ENCODE measurements at regions not wholly inside any gene's neighbourhood (a gene's known extent, or its start where the extent isn't known, plus 50 kb on each side); places are given as distances from the start of the nearest gene placed in this dataset.

GRCh38 chr17:52709724-52710123 is 551.2 kb upstream of the CA10 start:
- TF ChIP-seq CTCF (IDR thresholded peaks at IDR 0.05; ENCODE audit: low read depth, low read length) (no peak), EZH2phosphoT487 (IDR thresholded peaks at IDR 0.05; ENCODE audit: low read depth) (no peak)
